ENCODE measurements at regions not wholly inside any gene's neighbourhood (a gene's known extent, or its start where the extent isn't known, plus 50 kb on each side); places are given as distances from the start of the nearest gene placed in this dataset.
"Not testable (repeated sequence)": the region's sequence is repeated elsewhere in the genome, so short reads cannot be mapped to it uniquely, and the experiment has no call there.

DNA sequence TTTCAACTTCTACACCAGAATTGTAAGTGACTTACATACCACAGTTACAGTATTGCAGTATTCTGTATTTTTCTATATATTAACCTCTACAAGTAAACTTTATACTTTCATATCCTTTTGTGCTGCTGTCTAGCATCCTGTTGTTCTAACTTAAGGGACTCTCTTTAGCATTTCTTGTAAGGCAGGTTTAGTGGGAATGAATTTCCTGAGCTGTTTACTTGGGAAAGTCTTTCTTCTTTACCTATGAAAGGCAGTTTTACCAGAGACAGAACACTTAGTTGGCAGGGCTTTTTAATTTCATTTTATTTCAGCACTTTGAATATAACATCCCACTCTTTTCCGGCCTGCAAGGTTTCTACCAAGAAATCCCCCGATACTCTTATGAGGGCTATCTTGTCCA, 75.8 kb upstream of the WAC start:
- no peak for DNase-seq
- no peak overlapping the region for H2AFZ ChIP-seq (ENCODE audit: low read length)
- no peaks in the 10 kb centered on the region for H3K9me2 ChIP-seq (replicated peaks; ENCODE audit: insufficient read depth, low read length)
- no peaks in the 10 kb centered on the region for H4K20me1 ChIP-seq (ENCODE audit: insufficient read depth, low read depth, low read length)
- H3K27ac ChIP-seq (ENCODE audit: low read length): no peak overlapping the region
- no peak overlapping the region for H3K4me2 ChIP-seq (ENCODE audit: low read depth, low read length, poor library complexity, severe bottlenecking)
- no peak overlapping the region for H3K4me3 ChIP-seq (ENCODE audit: low read length)
- H3K4me1 ChIP-seq (ENCODE audit: low read length): no peaks in the 10 kb centered on the region
- H3K9ac ChIP-seq (ENCODE audit: low read length): no peak overlapping the region
- H3K27me3 ChIP-seq (ENCODE audit: low read length): no peaks in the 10 kb centered on the region
- no peaks in the 10 kb centered on the region for H3K36me3 ChIP-seq (ENCODE audit: insufficient read depth, low read length)
- no peaks in the 10 kb centered on the region for H3K9me3 ChIP-seq (ENCODE audit: low read length)
- no peaks in the 10 kb centered on the region for H3K79me2 ChIP-seq (ENCODE audit: low read length)

DNA sequence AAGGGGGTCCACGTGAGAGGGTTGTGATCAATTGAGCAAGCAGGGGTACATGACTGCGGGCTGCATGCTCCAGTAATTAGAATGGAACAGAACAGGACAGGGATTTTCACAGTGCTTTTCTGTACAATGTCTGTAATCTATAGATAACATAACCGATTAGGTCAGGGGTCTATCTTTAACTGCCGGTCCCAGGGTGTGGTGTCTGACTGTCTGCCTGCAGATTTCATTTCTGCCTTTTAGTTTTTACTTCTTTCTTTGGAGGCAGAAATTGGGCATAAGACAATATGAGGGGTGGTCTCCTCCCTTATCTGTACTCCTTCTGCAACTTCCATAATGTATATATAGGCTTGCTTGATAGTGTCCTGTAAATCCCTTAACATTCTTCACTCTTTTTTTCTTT, 75.0 kb upstream of the WAC start:
- H4K20me1 ChIP-seq (ENCODE audit: insufficient read depth, low read depth, low read length); H3K4me2 ChIP-seq (ENCODE audit: low read depth, low read length, poor library complexity, severe bottlenecking); H3K79me2 ChIP-seq (ENCODE audit: low read length); H3K27ac ChIP-seq (ENCODE audit: low read length); H3K27me3 ChIP-seq (ENCODE audit: low read length); DNase-seq; H3K4me3 ChIP-seq (ENCODE audit: low read length); H3K9me2 ChIP-seq (replicated peaks; ENCODE audit: insufficient read depth, low read length); H3K36me3 ChIP-seq (ENCODE audit: insufficient read depth, low read length); H3K9ac ChIP-seq (ENCODE audit: low read length); H3K4me1 ChIP-seq (ENCODE audit: low read length); H2AFZ ChIP-seq (ENCODE audit: low read length); H3K9me3 ChIP-seq (ENCODE audit: low read length): not testable (repeated sequence)

- H3K4me2 ChIP-seq (ENCODE audit: low read depth, low read length, poor library complexity, severe bottlenecking): no peak overlapping the region
- H2AFZ ChIP-seq (ENCODE audit: low read length): no peak overlapping the region
- H3K79me2 ChIP-seq (ENCODE audit: low read length): no peaks in the 10 kb centered on the region
- no peak for DNase-seq
- H3K27ac ChIP-seq (ENCODE audit: low read length): no peak overlapping the region
- no peaks in the 10 kb centered on the region for H3K9me2 ChIP-seq (replicated peaks; ENCODE audit: insufficient read depth, low read length)
- no peak overlapping the region for H3K9ac ChIP-seq (ENCODE audit: low read length)
- H4K20me1 ChIP-seq (ENCODE audit: insufficient read depth, low read depth, low read length): no peaks in the 10 kb centered on the region
- H3K4me3 ChIP-seq (ENCODE audit: low read length): no peak overlapping the region
- no peaks in the 10 kb centered on the region for H3K9me3 ChIP-seq (ENCODE audit: low read length)
- H3K36me3 ChIP-seq (ENCODE audit: insufficient read depth, low read length): no peaks in the 10 kb centered on the region
- no peaks in the 10 kb centered on the region for H3K4me1 ChIP-seq (ENCODE audit: low read length)
- H3K27me3 ChIP-seq (ENCODE audit: low read length): no peaks in the 10 kb centered on the region
These were observed 73.3 kb upstream of the WAC start for GRCh38 chr10:28459453-28460144.

DNA sequence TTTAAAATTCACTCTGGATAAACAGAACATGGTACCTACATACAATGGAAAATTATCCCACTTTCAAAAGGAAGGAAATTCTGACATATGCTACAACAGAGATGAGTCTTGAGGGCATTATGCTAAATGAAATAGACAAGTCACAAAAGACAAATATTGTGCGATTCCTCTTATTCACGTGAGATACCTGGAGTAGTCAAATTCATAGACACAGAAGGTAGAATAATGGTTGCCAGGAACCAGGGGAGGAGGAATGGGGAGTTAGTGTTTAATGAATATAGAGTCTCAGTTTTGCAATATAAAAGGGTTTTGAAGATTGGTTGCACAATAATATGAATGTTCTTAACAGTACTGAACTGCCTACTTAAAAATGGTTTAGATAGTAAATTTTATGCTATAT, 69.8 kb upstream of the WAC start:
- Histone ChIP-seq H3K9ac (ENCODE audit: low read length) (no peak overlapping the region), H3K27me3 (ENCODE audit: low read length) (no peaks in the 10 kb centered on the region), H3K9me2 (replicated peaks; ENCODE audit: insufficient read depth, low read length) (no peaks in the 10 kb centered on the region), H3K4me3 (ENCODE audit: low read length) (no peak overlapping the region), H3K27ac (ENCODE audit: low read length) (no peak overlapping the region), H3K4me1 (ENCODE audit: low read length) (no peaks in the 10 kb centered on the region), H2AFZ (ENCODE audit: low read length) (no peak overlapping the region), H3K79me2 (ENCODE audit: low read length) (no peaks in the 10 kb centered on the region), H3K36me3 (ENCODE audit: insufficient read depth, low read length) (no peaks in the 10 kb centered on the region), H3K4me2 (ENCODE audit: low read depth, low read length, poor library complexity, severe bottlenecking) (no peak overlapping the region), H3K9me3 (ENCODE audit: low read length) (no peaks in the 10 kb centered on the region), H4K20me1 (ENCODE audit: insufficient read depth, low read depth, low read length) (no peaks in the 10 kb centered on the region)
- no peak for DNase-seq

DNA sequence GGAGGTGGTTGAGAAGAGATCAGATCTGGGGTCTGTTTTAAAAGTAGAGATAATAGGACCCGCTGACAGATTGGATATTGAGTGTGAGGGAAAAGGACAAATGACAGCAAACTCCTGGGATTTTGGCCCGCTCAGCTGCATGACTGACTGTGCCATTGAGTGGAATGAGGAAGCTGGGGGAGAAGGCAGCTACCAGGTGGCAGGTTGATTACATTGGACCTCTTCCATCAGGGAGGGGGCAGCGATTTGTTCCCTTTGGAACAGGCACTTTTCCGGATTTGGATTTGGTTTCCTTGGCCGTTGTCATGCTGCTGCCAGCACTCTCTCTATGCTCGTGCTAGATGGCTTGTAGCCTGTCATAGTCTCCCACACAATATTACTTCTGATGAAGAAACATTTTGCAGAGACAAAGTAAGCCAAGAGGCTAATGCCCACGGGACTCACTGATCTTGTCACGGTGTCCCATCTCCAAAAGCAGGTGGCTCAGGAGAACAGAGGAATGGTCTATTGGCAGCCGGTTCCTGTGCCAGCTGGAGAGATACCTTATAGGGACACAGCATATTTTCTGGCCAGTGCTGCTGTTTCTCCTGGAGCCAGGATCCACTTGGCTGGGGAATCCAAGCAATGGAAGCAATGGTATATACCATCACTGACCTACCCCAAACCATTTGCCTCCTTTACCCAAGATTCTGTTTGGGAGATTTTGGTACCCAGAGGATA, 69.1 kb upstream of the WAC start:
- H3K4me3 ChIP-seq (ENCODE audit: low read length): no peak overlapping the region
- no peaks in the 10 kb centered on the region for H3K27me3 ChIP-seq (ENCODE audit: low read length)
- no peak for DNase-seq
- H3K36me3 ChIP-seq (ENCODE audit: insufficient read depth, low read length): no peaks in the 10 kb centered on the region
- H3K9ac ChIP-seq (ENCODE audit: low read length): no peak overlapping the region
- H3K4me1 ChIP-seq (ENCODE audit: low read length): no peaks in the 10 kb centered on the region
- H3K79me2 ChIP-seq (ENCODE audit: low read length): no peaks in the 10 kb centered on the region
- H3K4me2 ChIP-seq (ENCODE audit: low read depth, low read length, poor library complexity, severe bottlenecking): no peak overlapping the region
- H3K9me2 ChIP-seq (replicated peaks; ENCODE audit: insufficient read depth, low read length): no peaks in the 10 kb centered on the region
- no peak overlapping the region for H2AFZ ChIP-seq (ENCODE audit: low read length)
- no peaks in the 10 kb centered on the region for H4K20me1 ChIP-seq (ENCODE audit: insufficient read depth, low read depth, low read length)
- no peak overlapping the region for H3K27ac ChIP-seq (ENCODE audit: low read length)
- H3K9me3 ChIP-seq (ENCODE audit: low read length): no peaks in the 10 kb centered on the region

DNA sequence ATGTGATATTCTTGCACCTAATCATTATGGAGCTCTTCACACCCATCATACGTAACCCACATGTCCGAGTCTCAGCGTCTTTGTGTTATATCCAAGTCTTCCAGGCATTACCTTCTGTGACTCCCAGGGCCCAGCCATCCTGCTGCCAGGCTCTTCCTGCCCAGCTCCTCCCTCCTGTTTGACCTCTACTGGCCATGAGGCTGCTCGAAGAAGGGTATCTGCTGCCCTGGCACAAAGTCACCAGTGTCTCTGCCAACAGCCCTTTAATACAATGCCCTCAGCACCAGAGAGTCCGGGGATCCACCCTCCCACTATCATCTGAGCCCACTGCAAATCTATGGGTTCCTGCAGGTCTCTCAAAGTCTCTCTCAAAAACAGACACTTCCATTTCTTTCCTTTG, 65.3 kb upstream of the WAC start:
- Histone ChIP-seq H3K9me2 (replicated peaks; ENCODE audit: insufficient read depth, low read length) (no peaks in the 10 kb centered on the region), H3K4me1 (ENCODE audit: low read length) (peaks cover 14% of the 10 kb centered on the region), H3K79me2 (ENCODE audit: low read length) (no peaks in the 10 kb centered on the region), H3K27ac (ENCODE audit: low read length) (no peak overlapping the region), H2AFZ (ENCODE audit: low read length) (no peak overlapping the region), H3K9ac (ENCODE audit: low read length) (no peak overlapping the region), H4K20me1 (ENCODE audit: insufficient read depth, low read depth, low read length) (no peaks in the 10 kb centered on the region), H3K4me2 (ENCODE audit: low read depth, low read length, poor library complexity, severe bottlenecking) (no peak overlapping the region), H3K36me3 (ENCODE audit: insufficient read depth, low read length) (no peaks in the 10 kb centered on the region), H3K4me3 (ENCODE audit: low read length) (no peak overlapping the region), H3K27me3 (ENCODE audit: low read length) (no peaks in the 10 kb centered on the region), H3K9me3 (ENCODE audit: low read length) (no peaks in the 10 kb centered on the region)
- no peak for DNase-seq

GRCh38 chr10:28468707-28469483, 64.0 kb upstream of the WAC start:
- H3K9me2 ChIP-seq (replicated peaks; ENCODE audit: insufficient read depth, low read length): no peaks in the 10 kb centered on the region
- no peaks in the 10 kb centered on the region for H3K9me3 ChIP-seq (ENCODE audit: low read length)
- no peaks in the 10 kb centered on the region for H4K20me1 ChIP-seq (ENCODE audit: insufficient read depth, low read depth, low read length)
- H3K9ac ChIP-seq (ENCODE audit: low read length): no peak overlapping the region
- H3K36me3 ChIP-seq (ENCODE audit: insufficient read depth, low read length): no peaks in the 10 kb centered on the region
- no peak overlapping the region for H3K4me3 ChIP-seq (ENCODE audit: low read length)
- H3K4me2 ChIP-seq (ENCODE audit: low read depth, low read length, poor library complexity, severe bottlenecking): no peak overlapping the region
- no peaks in the 10 kb centered on the region for H3K79me2 ChIP-seq (ENCODE audit: low read length)
- DNase-seq: no peak
- H3K27ac ChIP-seq (ENCODE audit: low read length): no peak overlapping the region
- H2AFZ ChIP-seq (ENCODE audit: low read length): no peak overlapping the region
- H3K27me3 ChIP-seq (ENCODE audit: low read length): no peaks in the 10 kb centered on the region
- H3K4me1 ChIP-seq (ENCODE audit: low read length): peaks cover 14% of the 10 kb centered on the region

- H3K79me2 ChIP-seq (ENCODE audit: low read length): no peaks in the 10 kb centered on the region
- no peak overlapping the region for H2AFZ ChIP-seq (ENCODE audit: low read length)
- no peak overlapping the region for H3K4me2 ChIP-seq (ENCODE audit: low read depth, low read length, poor library complexity, severe bottlenecking)
- H3K4me1 ChIP-seq (ENCODE audit: low read length): peaks cover 18% of the 10 kb centered on the region
- H3K9ac ChIP-seq (ENCODE audit: low read length): no peak overlapping the region
- H3K27me3 ChIP-seq (ENCODE audit: low read length): no peaks in the 10 kb centered on the region
- no peaks in the 10 kb centered on the region for H3K9me3 ChIP-seq (ENCODE audit: low read length)
- no peaks in the 10 kb centered on the region for H4K20me1 ChIP-seq (ENCODE audit: insufficient read depth, low read depth, low read length)
- no peaks in the 10 kb centered on the region for H3K36me3 ChIP-seq (ENCODE audit: insufficient read depth, low read length)
- no peak for DNase-seq
- no peak overlapping the region for H3K27ac ChIP-seq (ENCODE audit: low read length)
- no peak overlapping the region for H3K4me3 ChIP-seq (ENCODE audit: low read length)
- no peaks in the 10 kb centered on the region for H3K9me2 ChIP-seq (replicated peaks; ENCODE audit: insufficient read depth, low read length)
These were observed 61.9 kb upstream of the WAC start for GRCh38 chr10:28470873-28471651.

All from Karpas-422 (cell line).